Suprapubic skin (tissue), 4 donors: ENCODE measurements at regions not wholly inside any gene's neighbourhood (a gene's known extent, or its start where the extent isn't known, plus 50 kb on each side); places are given as distances from the start of the nearest gene placed in this dataset.

Source experiments
- DNase-seq, 2 donors: peaks; one replicate each; pipeline ENCODE4 v3.0.0-alpha.2; 2019; ENCODE audit warnings: low spot score in 2 of 2
- H3K27ac ChIP-seq: fragments of 200-600 bp; sonication (generic); one replicate; pipeline ENCODE4 v1.5.1; 2019
- H3K27me3 ChIP-seq: fragments of 200-600 bp; sonication (generic); one replicate; pipeline ENCODE4 v1.5.1; 2019
- H3K36me3 ChIP-seq: fragments of 200-600 bp; sonication (generic); one replicate; pipeline ENCODE4 v1.5.1; 2019
- H3K4me1 ChIP-seq: fragments of 200-600 bp; sonication (generic); one replicate; pipeline ENCODE4 v1.5.1; 2019
- H3K4me3 ChIP-seq: fragments of 200-600 bp; sonication (generic); one replicate; pipeline ENCODE4 v1.5.1; 2019; ENCODE audit warnings: mild to moderate bottlenecking
- H3K9me3 ChIP-seq: fragments of 200-600 bp; sonication (generic); one replicate; pipeline ENCODE4 v1.5.1; 2019
- EP300 ChIP-seq: sonication (generic); formaldehyde crosslinking; IDR thresholded peaks from one replicate; pipeline ENCODE4 v1.6.1; 2017; ENCODE audit warnings: antibody characterized with exemption
- POLR2A ChIP-seq, 2 donors: fragments of 450-650 bp; IDR thresholded peaks; one replicate each; pipeline ENCODE4 v1.6.1; 2017; ENCODE audit warnings: antibody characterized with exemption in 2 of 2, mild to moderate bottlenecking in 2 of 2, moderate library complexity in 2 of 2
- POLR2AphosphoS5 ChIP-seq, 3 donors: sonication (generic); formaldehyde crosslinking; IDR thresholded peaks; one replicate each; pipeline ENCODE4 v1.6.1; 2017; ENCODE audit warnings: antibody characterized with exemption in 3 of 3
- WGBS: methylation state at CpG from one replicate; pipeline ENCODE4 v1.1.5; 2018; 5-methylcytosine and 5-hydroxymethylcytosine counted together
- TF ChIP-seq, protein P1 (sequence below), 2 donors: fragments of 200-600 bp in 1 of 2; fragments of 450-650 bp in 1 of 2; sonication (generic) in 1 of 2; IDR thresholded peaks; one replicate each; pipeline ENCODE4 v1.5.1; 2016 to 2019; ENCODE audit warnings: antibody characterized with exemption in 2 of 2, mild to moderate bottlenecking in 1 of 2, moderate library complexity in 1 of 2

DNA sequence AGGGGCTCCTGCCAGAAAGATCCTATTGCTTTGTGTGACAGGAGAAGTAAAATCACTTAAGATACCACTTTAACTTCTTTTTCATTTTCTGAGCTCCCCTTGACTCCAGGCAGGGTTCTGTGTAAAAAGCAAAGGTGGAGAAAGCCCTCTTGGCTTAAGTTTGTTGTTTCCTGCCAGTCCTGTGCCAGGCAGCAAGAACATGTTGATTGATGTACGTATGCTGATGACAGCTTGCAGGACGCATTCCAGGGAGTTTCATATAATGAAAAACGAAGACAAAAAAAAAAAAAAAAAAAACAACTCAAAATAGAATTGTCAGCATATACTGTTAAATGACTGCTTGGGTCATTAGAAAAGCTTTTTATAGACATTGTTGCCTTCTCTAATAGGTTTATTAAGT lies 251.7 kb downstream of the PSAT1 start:
- WGBS = 13% methylated on average over 3 of the region's 3 CpGs
- H3K27me3 ChIP-seq = no peaks in the 10 kb centered on the region
- H3K4me3 ChIP-seq = no peak overlapping the region
- no peak overlapping the region for H3K27ac ChIP-seq
- TF ChIP-seq POLR2A (IDR thresholded peaks at IDR 0.05) (no peak), EP300 (no peak), POLR2AphosphoS5 (IDR thresholded peaks at IDR 0.05) (no peak)
- TF ChIP-seq, protein P1, sequence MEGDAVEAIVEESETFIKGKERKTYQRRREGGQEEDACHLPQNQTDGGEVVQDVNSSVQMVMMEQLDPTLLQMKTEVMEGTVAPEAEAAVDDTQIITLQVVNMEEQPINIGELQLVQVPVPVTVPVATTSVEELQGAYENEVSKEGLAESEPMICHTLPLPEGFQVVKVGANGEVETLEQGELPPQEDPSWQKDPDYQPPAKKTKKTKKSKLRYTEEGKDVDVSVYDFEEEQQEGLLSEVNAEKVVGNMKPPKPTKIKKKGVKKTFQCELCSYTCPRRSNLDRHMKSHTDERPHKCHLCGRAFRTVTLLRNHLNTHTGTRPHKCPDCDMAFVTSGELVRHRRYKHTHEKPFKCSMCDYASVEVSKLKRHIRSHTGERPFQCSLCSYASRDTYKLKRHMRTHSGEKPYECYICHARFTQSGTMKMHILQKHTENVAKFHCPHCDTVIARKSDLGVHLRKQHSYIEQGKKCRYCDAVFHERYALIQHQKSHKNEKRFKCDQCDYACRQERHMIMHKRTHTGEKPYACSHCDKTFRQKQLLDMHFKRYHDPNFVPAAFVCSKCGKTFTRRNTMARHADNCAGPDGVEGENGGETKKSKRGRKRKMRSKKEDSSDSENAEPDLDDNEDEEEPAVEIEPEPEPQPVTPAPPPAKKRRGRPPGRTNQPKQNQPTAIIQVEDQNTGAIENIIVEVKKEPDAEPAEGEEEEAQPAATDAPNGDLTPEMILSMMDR (IDR thresholded peaks at IDR 0.05) = no peak
- no peaks in the 10 kb centered on the region for H3K36me3 ChIP-seq
- H3K9me3 ChIP-seq = no peaks in the 10 kb centered on the region
- no peak for DNase-seq
- H3K4me1 ChIP-seq = no peaks in the 10 kb centered on the region

DNA sequence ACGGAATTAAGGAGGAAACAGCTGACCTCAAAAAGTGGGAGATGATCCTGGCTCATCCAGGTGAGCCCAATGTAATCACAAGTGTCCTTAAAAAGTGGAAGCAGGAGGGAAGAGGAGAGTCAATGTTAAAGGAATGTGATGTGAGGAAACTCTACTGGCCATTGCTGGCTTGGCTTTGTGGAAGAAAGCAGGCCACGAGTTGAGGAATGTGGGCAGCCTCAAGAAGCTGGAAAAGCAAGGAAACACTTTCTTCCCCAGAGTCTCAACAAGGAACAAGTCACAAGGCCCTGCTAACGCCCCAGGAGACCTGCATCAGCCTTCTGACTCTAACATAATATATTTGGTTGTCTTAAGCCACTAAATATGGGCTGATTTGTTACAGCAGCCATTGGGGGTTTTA lies 252.8 kb downstream of the PSAT1 start:
- no peak overlapping the region for H3K27ac ChIP-seq
- TF ChIP-seq POLR2AphosphoS5 (IDR thresholded peaks at IDR 0.05) (no peak), POLR2A (IDR thresholded peaks at IDR 0.05) (no peak), EP300 (no peak)
- TF ChIP-seq, protein P1 (IDR thresholded peaks at IDR 0.05) = no peak
- WGBS = 73% methylated on average over 3 of the region's 3 CpGs
- DNase-seq = no peak
- H3K27me3 ChIP-seq = no peaks in the 10 kb centered on the region
- no peaks in the 10 kb centered on the region for H3K9me3 ChIP-seq
- H3K4me3 ChIP-seq = no peak overlapping the region
- no peaks in the 10 kb centered on the region for H3K36me3 ChIP-seq
- no peaks in the 10 kb centered on the region for H3K4me1 ChIP-seq

DNA sequence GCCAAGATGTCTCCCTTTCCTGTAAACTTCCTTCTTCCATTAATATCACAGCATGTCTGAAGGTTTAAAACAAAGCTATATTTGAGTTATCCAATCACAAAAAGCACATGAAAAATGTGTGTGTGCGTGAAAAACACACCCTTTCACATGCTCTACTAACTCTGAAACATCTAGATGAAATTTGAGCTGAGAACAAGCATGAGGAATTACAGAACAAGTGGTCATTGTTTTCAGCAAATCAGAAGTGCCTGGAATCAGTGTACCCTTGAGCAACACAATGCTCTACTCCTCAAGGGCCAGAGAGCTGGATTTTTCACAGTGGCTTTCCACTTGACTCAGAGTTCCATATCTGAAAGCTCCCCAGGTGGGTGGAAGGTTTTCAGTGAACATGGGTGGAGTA lies 255.9 kb downstream of the PSAT1 start:
- Histone ChIP-seq H3K27me3 (no peaks in the 10 kb centered on the region), H3K4me1 (no peaks in the 10 kb centered on the region), H3K4me3 (no peak overlapping the region), H3K9me3 (no peaks in the 10 kb centered on the region), H3K36me3 (no peaks in the 10 kb centered on the region), H3K27ac (no peak overlapping the region)
- WGBS = 70% methylated on average over 1 of the region's 1 CpG
- TF ChIP-seq EP300 = no peak
- TF ChIP-seq, protein P1 (IDR thresholded peaks at IDR 0.05) = no peak
- no peak for TF ChIP-seq POLR2A (IDR thresholded peaks at IDR 0.05)
- TF ChIP-seq POLR2AphosphoS5 (IDR thresholded peaks at IDR 0.05) = no peak
- DNase-seq = no peak

DNA sequence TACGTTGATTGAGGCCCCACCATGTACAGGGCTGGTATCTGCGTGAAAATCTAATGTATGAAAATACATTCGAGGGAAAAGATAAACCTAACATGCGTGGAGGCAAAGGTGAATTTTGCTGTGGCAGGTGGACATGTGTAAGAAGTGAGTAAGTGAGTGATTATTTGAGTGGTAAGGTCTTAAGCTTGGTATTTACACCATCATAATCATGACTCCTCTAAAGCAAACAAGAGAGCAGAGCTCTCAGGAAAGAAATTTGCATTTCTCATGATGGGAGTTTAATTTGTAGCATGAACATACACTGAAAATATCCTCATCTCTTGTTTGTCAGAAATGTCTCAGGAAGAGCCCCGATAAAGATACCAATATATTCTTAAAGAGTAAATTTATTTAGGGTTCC lies 260.6 kb downstream of the PSAT1 start:
- DNase-seq = no peak
- H3K4me1 ChIP-seq = no peaks in the 10 kb centered on the region
- TF ChIP-seq, protein P1 (IDR thresholded peaks at IDR 0.05) = no peak
- TF ChIP-seq POLR2AphosphoS5 (IDR thresholded peaks at IDR 0.05) (no peak), POLR2A (IDR thresholded peaks at IDR 0.05) (no peak), EP300 (no peak)
- 92% methylated on average over 5 of the region's 5 CpGs for WGBS
- H3K27ac ChIP-seq = no peak overlapping the region
- H3K4me3 ChIP-seq = no peak overlapping the region
- H3K27me3 ChIP-seq = no peaks in the 10 kb centered on the region
- no peaks in the 10 kb centered on the region for H3K36me3 ChIP-seq
- H3K9me3 ChIP-seq = no peaks in the 10 kb centered on the region

DNA sequence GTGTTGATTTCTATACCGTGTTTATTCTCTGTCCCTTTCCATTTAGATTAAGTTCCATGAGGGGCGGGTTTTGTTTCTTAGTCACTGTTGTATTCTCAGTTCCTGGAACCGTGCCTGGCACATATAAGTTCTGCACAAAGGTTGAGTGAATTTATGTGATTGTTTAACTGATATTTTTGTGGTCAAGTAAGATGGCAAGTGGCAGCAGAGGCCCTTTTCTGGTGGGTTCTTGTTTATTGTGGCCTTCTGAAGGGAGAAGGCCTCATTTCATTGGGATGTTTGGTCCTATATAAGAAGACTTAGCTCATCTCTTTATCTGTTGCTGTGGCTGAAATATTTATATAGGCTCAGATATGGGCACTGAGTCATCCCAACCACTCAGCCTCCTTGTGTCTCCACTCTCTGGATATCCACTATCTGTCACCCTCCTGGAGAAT lies 262.5 kb downstream of the PSAT1 start:
- Histone ChIP-seq H3K36me3 (no peaks in the 10 kb centered on the region), H3K9me3 (no peaks in the 10 kb centered on the region), H3K4me1 (no peaks in the 10 kb centered on the region), H3K4me3 (no peak overlapping the region), H3K27ac (no peak overlapping the region), H3K27me3 (no peaks in the 10 kb centered on the region)
- 85% methylated on average over 3 of the region's 3 CpGs for WGBS
- TF ChIP-seq, protein P1 (IDR thresholded peaks at IDR 0.05) = no peak
- no peak for TF ChIP-seq POLR2AphosphoS5 (IDR thresholded peaks at IDR 0.05)
- TF ChIP-seq POLR2A (IDR thresholded peaks at IDR 0.05) = no peak
- no peak for TF ChIP-seq EP300
- DNase-seq = no peak
